Fibroblast of lung (primary cell): ENCODE measurements at regions not wholly inside any gene's neighbourhood (a gene's known extent, or its start where the extent isn't known, plus 50 kb on each side); places are given as distances from the start of the nearest gene placed in this dataset.

Experiments
- CTCF ChIP-seq, 2 donors: IDR thresholded peaks in 1 of 2; conservative IDR thresholded peaks in 1 of 2; 1 replicate in 1 of 2; 2 replicates in 1 of 2; pipeline ENCODE4 v1.5.1; 2011 to 2012; ENCODE audit warnings: low read length in 2 of 2, control low read depth in 1 of 2, inconsistent platforms in 1 of 2, low read depth in 1 of 2, mild to moderate bottlenecking in 1 of 2
- EZH2 ChIP-seq: IDR thresholded peaks from 2 replicates; pipeline ENCODE4 v1.5.1; 2012; ENCODE audit warnings: low read length, control low read depth, mild to moderate bottlenecking; ENCODE audit errors: missing control alignments

GRCh38 chr14:94930690-94931089 lies 160.8 kb upstream of the GSC start:
- TF ChIP-seq EZH2 = no peak
- no peak for TF ChIP-seq CTCF (conservative IDR thresholded peaks at IDR 0.05 in 1 of 2, IDR thresholded peaks at IDR 0.05 in 1 of 2; ENCODE audit: low read depth in 1 of 2, low read length in 2 of 2)
